ENCODE measurements at regions not wholly inside any gene's neighbourhood (a gene's known extent, or its start where the extent isn't known, plus 50 kb on each side); places are given as distances from the start of the nearest gene placed in this dataset.

DNA sequence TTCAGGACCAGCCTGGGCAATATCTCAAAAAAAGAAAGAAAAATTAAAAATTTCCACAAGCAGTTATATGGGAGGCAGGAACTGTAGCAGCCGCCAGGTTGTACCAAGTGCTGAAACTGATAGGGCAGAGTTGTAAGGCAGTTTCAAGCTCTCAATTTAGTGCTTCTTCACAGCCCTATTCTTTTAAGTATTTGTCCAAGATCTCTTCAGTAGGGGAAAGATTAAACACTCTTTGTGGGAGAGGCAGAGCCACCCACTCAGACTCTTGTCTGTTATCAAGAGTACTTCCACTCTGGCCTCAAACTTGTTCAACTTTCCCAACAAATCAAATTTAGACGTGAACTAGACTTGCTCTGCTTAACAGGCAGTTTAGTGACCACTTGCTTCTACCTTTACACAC lies 228.7 kb downstream of the REEP3 start:
- no peak for DNase-seq

GRCh38 chr10:63751836-63752235 lies 230.6 kb downstream of the REEP3 start:
- no peak for DNase-seq

DNA sequence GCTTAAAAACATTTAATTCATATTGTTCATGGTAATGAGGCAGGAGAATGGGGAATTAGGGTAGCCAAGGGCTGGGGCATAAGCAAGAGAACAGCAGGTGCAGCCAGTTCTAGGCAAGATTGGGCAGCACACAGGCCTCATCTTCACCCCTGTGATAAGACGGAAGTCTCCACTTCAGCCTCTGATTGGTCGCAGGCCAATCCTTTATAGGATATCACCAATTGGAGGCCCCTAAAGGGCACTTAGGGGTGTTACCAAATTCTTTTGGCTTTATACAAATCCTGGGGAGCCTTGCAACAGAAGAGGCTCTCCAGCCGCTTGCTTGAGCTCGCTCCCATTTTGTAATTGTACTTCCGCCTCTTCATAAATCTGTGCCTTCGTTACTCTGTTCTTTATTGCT lies 231.1 kb downstream of the REEP3 start:
- no peak for DNase-seq

- DNase-seq = no peak
Observed at GRCh38 chr10:63753808-63754207, 232.6 kb downstream of the REEP3 start.

DNA sequence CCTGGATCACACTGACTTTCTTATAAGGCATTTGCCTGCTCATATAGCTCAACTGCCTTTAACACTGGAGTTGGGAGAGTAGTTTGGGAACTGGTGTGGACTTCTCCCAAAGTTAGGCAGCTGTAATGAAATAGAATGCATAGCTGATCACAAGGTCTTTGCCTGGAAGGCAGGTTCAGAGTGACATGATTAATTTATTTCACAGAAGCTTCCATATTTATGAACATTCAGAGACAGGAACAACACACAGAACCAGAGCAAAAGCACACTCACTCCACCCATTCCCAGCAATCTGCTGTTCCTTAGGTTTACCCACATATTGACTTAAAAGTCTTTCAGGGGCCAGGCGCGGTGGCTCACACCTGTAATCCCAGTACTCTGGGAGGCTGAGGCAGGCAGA lies 234.2 kb downstream of the REEP3 start:
- DNase-seq = no peak

GRCh38 chr10:63757067-63757466 lies 235.9 kb downstream of the REEP3 start:
- no peak for DNase-seq

- DNase-seq = no peak
Observed at GRCh38 chr10:63758080-63758479, 236.9 kb downstream of the REEP3 start.

DNA sequence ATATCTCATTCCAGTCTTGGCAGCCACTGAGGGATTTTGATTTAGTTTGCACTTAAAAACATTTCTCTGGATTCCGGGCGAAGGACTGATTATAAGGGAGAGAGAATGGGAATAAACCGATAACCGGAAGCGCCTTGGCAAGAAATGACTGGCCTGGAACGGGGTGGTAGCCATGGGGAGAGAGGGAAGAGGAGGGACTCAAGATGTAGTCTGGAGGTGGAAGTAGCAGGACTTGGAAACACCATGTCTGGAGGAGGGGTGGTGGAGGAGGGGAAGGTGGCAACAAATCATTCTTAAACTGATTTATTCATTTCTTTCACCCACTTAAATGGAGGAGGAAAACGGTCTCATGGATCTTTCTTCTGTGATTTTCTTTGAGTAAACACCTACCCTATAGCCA lies 238.1 kb downstream of the REEP3 start:
- no peak for DNase-seq

GRCh38 chr10:63760034-63760707 lies 239.0 kb downstream of the REEP3 start:
- DNase-seq = no peak

DNA sequence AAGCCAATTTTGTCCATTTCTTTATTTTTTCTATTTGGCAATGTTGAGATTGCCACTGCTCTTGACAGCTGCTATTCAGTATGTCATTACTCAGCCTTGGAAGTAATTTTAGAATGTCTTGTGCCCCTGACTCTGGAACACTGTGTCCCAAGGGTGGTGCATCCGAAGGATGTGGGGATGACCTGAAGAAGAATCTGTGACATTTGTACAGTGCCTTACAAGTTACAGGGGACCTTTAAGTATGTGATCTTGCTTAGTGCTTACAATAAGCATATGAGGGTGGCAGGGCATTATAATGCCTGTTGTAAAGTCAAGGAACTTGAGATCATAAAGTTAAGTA lies 239.5 kb downstream of the REEP3 start:
- DNase-seq = no peak

- no peak for DNase-seq
Observed at GRCh38 chr10:63761243-63761642, 240.0 kb downstream of the REEP3 start.

DNA sequence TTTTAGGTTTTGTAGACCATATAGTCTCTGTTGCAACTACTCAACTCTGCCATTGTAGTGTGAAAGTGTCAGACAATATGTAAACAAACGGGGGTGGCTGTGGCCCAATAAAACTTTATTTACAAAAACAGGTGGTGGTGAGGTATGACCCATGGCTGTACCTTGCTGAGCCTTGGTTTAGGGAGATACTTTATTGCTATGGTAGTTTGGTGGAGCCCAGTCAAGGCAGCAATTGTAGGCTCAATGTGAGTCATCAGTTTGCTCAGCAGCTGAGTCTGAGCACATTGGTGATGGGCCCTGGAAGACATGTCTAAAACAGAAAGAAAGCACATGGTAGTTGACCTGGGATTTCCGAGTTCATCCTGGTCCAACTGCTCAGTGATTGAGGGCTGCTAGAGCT lies 242.5 kb downstream of the REEP3 start:
- DNase-seq = no peak

DNA sequence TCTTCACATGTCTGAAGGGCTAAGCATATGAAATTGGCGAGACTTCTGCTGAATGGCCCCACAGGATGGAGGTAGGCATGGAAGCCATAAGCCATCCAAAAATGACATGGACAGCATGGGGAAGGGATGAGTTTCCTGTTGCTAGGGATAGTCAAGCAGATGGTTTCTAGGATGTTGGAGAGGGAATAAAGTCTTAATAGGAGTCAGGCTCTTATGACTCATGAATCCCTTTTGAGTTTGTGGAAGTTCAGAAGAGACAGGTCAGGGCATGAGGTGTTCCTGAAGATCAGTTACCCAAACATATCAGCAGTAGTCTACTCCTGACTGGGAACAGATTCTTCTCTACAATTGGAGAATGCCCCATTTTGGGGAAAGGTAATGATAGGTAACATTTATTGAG lies 243.9 kb downstream of the REEP3 start:
- DNase-seq = no peak

DNA sequence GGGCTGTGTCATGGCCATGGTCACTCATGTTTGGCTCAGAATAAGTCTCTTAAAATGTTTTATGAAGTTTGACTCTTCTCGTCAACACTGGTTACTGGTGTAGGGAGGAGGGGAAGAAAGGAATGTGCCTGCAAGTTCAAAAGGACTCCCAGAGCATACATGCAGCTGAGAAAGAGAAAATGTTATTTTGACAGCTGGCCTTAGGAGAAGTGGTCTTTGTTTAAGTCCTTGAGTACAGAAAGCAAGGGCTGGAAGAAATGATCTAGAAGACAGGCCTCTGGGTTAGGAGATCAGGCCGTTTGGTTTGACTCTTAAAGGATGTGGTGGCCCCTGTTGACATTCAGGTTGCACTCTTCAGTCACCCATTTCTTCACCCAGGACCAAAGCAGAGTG lies 245.5 kb downstream of the REEP3 start:
- no peak for DNase-seq

- no peak for DNase-seq
Observed at GRCh38 chr10:63767138-63767801, 246.1 kb downstream of the REEP3 start.

DNA sequence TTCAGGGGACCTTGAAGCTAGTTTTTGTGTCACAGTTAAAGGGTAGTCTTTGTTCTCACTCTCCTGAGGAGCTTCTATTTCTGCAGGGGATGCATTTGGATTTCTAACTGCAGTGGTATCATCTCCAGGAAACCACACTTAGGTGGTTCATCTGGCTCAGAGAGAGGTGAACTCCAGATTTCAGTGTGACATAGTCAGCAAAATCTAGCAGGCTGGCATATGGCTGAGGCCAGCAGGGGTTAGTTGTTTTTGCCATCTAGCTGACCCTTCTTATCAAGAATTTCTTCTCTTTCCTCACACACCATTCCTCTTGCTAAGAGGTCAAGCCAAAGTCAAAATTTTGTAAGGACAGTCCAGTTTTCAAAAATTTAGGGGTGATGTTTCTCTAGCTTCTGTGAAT lies 248.2 kb downstream of the REEP3 start:
- DNase-seq = no peak

- DNase-seq = no peak
Observed at GRCh38 chr10:63770523-63770922, 249.3 kb downstream of the REEP3 start.

DNA sequence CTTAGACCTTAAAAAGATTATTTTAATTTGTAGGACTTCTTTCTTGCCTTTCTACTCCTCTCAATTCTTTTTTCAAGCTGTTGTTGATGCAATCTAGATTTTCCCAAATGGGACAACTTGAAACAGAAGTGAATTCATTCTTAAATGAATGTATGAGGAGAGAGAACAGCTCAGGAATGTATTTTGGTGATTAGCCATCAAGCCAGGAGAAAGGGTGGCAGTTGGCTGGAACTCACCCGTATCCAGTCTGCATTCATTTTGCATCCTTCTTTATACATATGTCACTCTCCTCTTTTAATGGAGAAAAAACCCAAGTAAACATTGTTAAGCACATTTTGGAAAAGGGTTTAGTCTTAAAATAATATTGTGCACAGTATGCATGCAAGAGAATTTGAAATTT lies 251.3 kb downstream of the REEP3 start:
- no peak for DNase-seq

DNA sequence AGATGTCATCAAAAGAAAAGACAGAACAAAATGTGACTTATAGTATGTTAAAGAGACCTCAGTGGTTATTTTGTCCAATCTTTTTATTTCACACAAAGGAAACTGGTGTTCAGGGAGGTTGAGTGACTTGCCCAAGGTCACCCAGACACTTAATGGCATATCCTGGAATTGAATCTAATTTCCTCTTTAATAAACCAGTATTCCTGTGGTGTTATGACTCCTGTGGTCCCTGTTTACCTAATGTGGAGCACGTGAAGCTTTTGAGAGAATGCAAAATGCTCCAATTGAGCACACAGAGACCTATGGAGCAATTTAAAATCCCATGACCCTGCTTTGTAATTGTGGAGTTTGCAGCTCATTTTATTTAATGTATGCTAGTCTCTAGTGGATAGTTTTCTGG lies 251.9 kb downstream of the REEP3 start:
- DNase-seq = no peak

DNA sequence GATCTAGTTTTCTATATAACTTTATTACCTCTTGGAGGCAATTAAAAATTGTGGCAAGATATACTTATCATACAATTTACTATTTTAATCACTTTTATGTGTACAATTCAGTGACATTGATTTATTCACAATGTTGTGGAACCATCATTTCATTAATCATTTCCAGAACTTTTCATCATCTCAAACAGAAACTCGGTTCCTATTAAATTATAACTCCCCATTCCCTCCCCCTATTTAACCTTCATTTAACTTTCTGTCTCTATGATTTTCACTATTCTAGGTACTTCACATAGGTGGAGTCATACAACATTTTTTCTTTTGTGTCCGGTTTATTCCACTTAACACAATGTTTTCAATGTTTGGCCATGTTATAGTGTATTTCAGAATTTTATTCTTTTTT lies 252.8 kb downstream of the REEP3 start:
- no peak for DNase-seq

DNA sequence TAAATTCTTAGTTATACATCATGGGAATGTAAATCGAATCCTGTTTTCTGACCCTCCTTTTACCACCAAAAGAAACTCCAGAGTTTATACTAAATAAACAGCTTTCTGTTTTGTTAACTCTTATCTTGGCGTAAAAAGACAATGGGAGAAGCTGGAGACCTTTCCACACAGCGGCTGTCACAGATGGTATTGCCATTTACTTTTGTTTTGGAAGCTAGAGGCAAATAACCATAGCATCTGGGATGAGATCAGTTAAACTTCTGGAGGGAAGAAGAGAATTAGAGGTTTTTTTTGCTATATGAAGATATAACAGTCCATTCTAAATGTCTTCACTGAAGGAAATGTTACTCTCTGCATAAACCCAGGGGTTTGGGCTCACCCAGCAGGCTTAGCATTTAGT lies 258.9 kb downstream of the REEP3 start:
- DNase-seq = no peak

DNA sequence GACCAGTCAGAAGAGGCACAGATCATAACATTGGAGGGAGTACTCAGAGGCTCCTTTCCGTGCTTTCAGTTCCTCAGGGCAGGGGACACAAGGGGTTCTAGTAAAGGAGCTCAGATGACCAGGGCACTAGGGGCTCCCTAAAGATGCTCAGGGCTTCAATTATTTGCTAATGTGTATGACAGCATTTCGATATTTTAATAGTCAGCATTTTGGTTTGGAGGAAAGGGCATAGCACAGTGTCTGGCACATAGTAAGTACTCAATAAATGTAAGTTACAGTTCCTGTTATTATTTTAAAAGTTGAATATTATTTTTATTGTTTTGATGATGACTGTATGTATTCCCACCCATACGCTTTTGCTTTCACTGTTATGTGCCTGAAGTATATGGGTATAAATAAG lies 260.0 kb downstream of the REEP3 start:
- no peak for DNase-seq

GRCh38 chr10:63783882-63784281 lies 262.7 kb downstream of the REEP3 start:
- no peak for DNase-seq

- DNase-seq = no peak
Observed at GRCh38 chr10:63788152-63788821, 267.1 kb downstream of the REEP3 start.
